Embryonic facial prominence (tissue), 1 donor: ENCODE measurements at regions not wholly inside any gene's neighbourhood (a gene's known extent, or its start where the extent isn't known, plus 50 kb on each side); places are given as distances from the start of the nearest gene placed in this dataset.
"Not testable (repeated sequence)": the region's sequence is repeated elsewhere in the genome, so short reads cannot be mapped to it uniquely, and the experiment has no call there.

Source experiments
- DNase-seq: peaks from one replicate; pipeline ENCODE4 v3.0.0-alpha.2; 2016; ENCODE audit errors: extremely low spot score

- no peak for DNase-seq
Measured at GRCh38 chr11:130674686-130675308, 226.4 kb downstream of the ADAMTS15 start.

- no peak for DNase-seq
Measured at GRCh38 chr11:130675371-130675821, 227.0 kb downstream of the ADAMTS15 start.

GRCh38 chr11:130675917-130676316 is 227.5 kb downstream of the ADAMTS15 start:
- DNase-seq: no peak

GRCh38 chr11:130677486-130678153 is 229.2 kb downstream of the ADAMTS15 start:
- DNase-seq: no peak

- no peak for DNase-seq
Measured at GRCh38 chr11:130679247-130679646, 230.8 kb downstream of the ADAMTS15 start.

GRCh38 chr11:130682471-130682870 is 233.8 kb downstream of the SNX19 start:
- not testable (repeated sequence) for DNase-seq

- DNase-seq: no peak
Measured at GRCh38 chr11:130689222-130689908, 226.9 kb downstream of the SNX19 start.

- no peak for DNase-seq
Measured at GRCh38 chr11:130691581-130691980, 224.7 kb downstream of the SNX19 start.

GRCh38 chr11:130692220-130692619 is 224.1 kb downstream of the SNX19 start:
- DNase-seq: no peak

GRCh38 chr11:130693543-130693942 is 222.7 kb downstream of the SNX19 start:
- no peak for DNase-seq

- no peak for DNase-seq
Measured at GRCh38 chr11:130694488-130695045, 221.7 kb downstream of the SNX19 start.

- no peak for DNase-seq
Measured at GRCh38 chr11:130698174-130698573, 218.1 kb downstream of the SNX19 start.

GRCh38 chr11:130699561-130699960 is 216.7 kb downstream of the SNX19 start:
- DNase-seq: no peak

GRCh38 chr11:130700092-130700491 is 216.2 kb downstream of the SNX19 start:
- no peak for DNase-seq

- no peak for DNase-seq
Measured at GRCh38 chr11:130703489-130704190, 212.6 kb downstream of the SNX19 start.

GRCh38 chr11:130705670-130706421 is 210.4 kb downstream of the SNX19 start:
- DNase-seq: no peak

- DNase-seq: no peak
Measured at GRCh38 chr11:130706572-130706971, 209.7 kb downstream of the SNX19 start.

GRCh38 chr11:130707217-130707616 is 209.1 kb downstream of the SNX19 start:
- DNase-seq: no peak

- no peak for DNase-seq
Measured at GRCh38 chr11:130709531-130709930, 206.7 kb downstream of the SNX19 start.

- DNase-seq: no peak
Measured at GRCh38 chr11:130710021-130710420, 206.3 kb downstream of the SNX19 start.

GRCh38 chr11:130710497-130711012 is 205.7 kb downstream of the SNX19 start:
- DNase-seq: no peak
